ENCODE measurements at regions not wholly inside any gene's neighbourhood (a gene's known extent, or its start where the extent isn't known, plus 50 kb on each side); places are given as distances from the start of the nearest gene placed in this dataset.

GRCh38 chr3:10667269-10667668 lies 148.8 kb upstream of the SLC6A11 start:
- ATAC-seq = no peak
- Histone ChIP-seq H3K9me3 (no peaks in the 10 kb centered on the region), H3K4me1 (no peaks in the 10 kb centered on the region), H3K4me3 (no peak overlapping the region), H3K27ac (no peak overlapping the region), H3K36me3 (no peaks in the 10 kb centered on the region), H3K27me3 (peaks cover 0 to 3% (median 0%) of the 10 kb centered on the region in 3 donors)
- intact Hi-C loops (cut with DNase I; ENCODE audit: low total_unique reads) (no loop called here), in situ Hi-C loops (cut with MboI; ENCODE audit: low sequenced_read_pairs in 4 of 4) (no loop called here)
- no peak for DNase-seq
- TF ChIP-seq POLR2A (IDR thresholded peaks at IDR 0.05) = no peak
- TF ChIP-seq, protein P1, sequence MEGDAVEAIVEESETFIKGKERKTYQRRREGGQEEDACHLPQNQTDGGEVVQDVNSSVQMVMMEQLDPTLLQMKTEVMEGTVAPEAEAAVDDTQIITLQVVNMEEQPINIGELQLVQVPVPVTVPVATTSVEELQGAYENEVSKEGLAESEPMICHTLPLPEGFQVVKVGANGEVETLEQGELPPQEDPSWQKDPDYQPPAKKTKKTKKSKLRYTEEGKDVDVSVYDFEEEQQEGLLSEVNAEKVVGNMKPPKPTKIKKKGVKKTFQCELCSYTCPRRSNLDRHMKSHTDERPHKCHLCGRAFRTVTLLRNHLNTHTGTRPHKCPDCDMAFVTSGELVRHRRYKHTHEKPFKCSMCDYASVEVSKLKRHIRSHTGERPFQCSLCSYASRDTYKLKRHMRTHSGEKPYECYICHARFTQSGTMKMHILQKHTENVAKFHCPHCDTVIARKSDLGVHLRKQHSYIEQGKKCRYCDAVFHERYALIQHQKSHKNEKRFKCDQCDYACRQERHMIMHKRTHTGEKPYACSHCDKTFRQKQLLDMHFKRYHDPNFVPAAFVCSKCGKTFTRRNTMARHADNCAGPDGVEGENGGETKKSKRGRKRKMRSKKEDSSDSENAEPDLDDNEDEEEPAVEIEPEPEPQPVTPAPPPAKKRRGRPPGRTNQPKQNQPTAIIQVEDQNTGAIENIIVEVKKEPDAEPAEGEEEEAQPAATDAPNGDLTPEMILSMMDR (IDR thresholded peaks at IDR 0.05 in 4 of 5, conservative IDR thresholded peaks at IDR 0.05 in 1 of 5) = no peak

DNA sequence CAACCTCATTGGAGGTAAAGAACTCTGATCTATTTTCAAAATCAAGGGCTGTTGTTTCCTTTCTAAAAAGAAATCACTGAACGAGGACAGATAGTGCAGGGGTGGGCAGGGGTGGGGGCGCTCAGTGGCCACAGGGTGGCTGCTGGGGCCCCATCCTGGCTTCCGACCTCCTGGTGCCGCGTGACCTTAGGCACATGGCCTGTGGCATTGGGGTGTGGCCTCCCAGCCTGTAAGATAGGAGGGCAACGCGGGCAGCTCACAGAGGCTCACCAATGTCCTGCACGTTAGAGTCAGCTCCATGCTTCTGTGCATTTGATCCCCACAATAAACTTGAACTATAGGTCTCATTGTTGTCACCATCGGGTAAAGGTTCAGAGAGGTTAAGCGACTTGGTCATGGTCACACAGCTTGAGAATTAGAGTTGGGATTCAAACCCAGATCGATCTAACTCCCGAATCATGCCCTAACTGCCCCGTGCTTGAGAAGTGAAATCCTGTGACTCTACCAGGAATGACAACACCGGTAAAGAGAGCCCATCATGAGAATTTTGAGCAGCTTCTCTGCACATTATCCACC lies 148.0 kb upstream of the SLC6A11 start:
- intact Hi-C loops (cut with DNase I; ENCODE audit: low total_unique reads) = no loop called here
- in situ Hi-C loops (cut with MboI; ENCODE audit: low sequenced_read_pairs in 4 of 4) = no loop called here
- Histone ChIP-seq H3K9me3 (no peaks in the 10 kb centered on the region), H3K4me1 (no peaks in the 10 kb centered on the region), H3K27me3 (peaks cover 0 to 3% (median 0%) of the 10 kb centered on the region in 3 donors), H3K36me3 (no peaks in the 10 kb centered on the region), H3K27ac (no peak overlapping the region), H3K4me3 (no peak overlapping the region)
- no peak for ATAC-seq
- no peak for TF ChIP-seq POLR2A (IDR thresholded peaks at IDR 0.05)
- TF ChIP-seq, protein P1 (IDR thresholded peaks at IDR 0.05 in 4 of 5, conservative IDR thresholded peaks at IDR 0.05 in 1 of 5) = no peak
- DNase-seq = no peak

GRCh38 chr3:10669490-10670048 lies 146.5 kb upstream of the SLC6A11 start:
- in situ Hi-C loops (cut with MboI; ENCODE audit: low sequenced_read_pairs in 4 of 4) (no loop called here), intact Hi-C loops (cut with DNase I; ENCODE audit: low total_unique reads) (no loop called here)
- H3K9me3 ChIP-seq = no peaks in the 10 kb centered on the region

DNA sequence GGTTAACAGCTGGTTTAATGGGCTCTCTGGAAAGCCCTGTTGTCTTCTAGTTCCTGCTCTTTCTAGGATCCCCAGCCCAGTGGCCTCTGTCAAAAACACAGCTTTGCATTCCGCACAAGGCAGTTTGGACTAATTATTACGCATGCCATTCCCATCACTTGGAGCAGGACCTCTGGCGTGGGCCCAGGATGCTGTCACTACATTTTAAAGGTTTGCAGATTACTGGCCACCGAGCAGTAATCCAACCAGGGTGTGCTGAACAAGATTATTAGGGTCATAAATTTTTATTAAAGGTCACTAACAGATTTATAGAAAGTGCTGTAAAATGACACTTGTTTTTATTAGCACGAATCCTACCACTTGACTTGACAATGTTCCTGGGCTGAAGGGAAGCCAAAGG lies 143.6 kb upstream of the SLC6A11 start:
- ATAC-seq (no peak), DNase-seq (no peak)
- intact Hi-C loops (cut with DNase I; ENCODE audit: low total_unique reads) = no loop called here
- Histone ChIP-seq H3K27ac (no peak overlapping the region), H3K27me3 (no peaks in the 10 kb centered on the region), H3K4me1 (no peaks in the 10 kb centered on the region), H3K4me3 (no peak overlapping the region), H3K36me3 (no peaks in the 10 kb centered on the region), H3K9me3 (no peaks in the 10 kb centered on the region)
- TF ChIP-seq, protein P1 (IDR thresholded peaks at IDR 0.05 in 4 of 5, conservative IDR thresholded peaks at IDR 0.05 in 1 of 5) = no peak
- TF ChIP-seq POLR2A (IDR thresholded peaks at IDR 0.05) = no peak
- in situ Hi-C loops (cut with MboI; ENCODE audit: low sequenced_read_pairs in 4 of 4) = no loop called here

More at GRCh38 chr3:10669490-10670048, 146.5 kb upstream of the SLC6A11 start:
- Histone ChIP-seq H3K27ac (no peak overlapping the region), H3K4me3 (no peak overlapping the region), H3K36me3 (no peaks in the 10 kb centered on the region), H3K4me1 (no peaks in the 10 kb centered on the region), H3K27me3 (no peaks in the 10 kb centered on the region)
- ATAC-seq = no peak
- TF ChIP-seq, protein P1 (IDR thresholded peaks at IDR 0.05 in 4 of 5, conservative IDR thresholded peaks at IDR 0.05 in 1 of 5) = no peak
- no peak for TF ChIP-seq POLR2A (IDR thresholded peaks at IDR 0.05)
- DNase-seq = no peak

- Histone ChIP-seq H3K4me1 (no peaks in the 10 kb centered on the region), H3K36me3 (no peaks in the 10 kb centered on the region), H3K4me3 (no peak overlapping the region), H3K27ac (no peak overlapping the region), H3K27me3 (no peaks in the 10 kb centered on the region), H3K9me3 (no peaks in the 10 kb centered on the region)
- ATAC-seq (no peak), DNase-seq (no peak)
- in situ Hi-C loops (cut with MboI; ENCODE audit: low sequenced_read_pairs in 4 of 4) = no loop called here
- intact Hi-C loops (cut with DNase I; ENCODE audit: low total_unique reads) = no loop called here
- TF ChIP-seq, protein P1 (IDR thresholded peaks at IDR 0.05 in 4 of 5, conservative IDR thresholded peaks at IDR 0.05 in 1 of 5) = no peak
- TF ChIP-seq POLR2A (IDR thresholded peaks at IDR 0.05) = no peak
Observed at GRCh38 chr3:10674578-10674977, 141.4 kb upstream of the SLC6A11 start.
